Uterus (tissue), 3 donors: ENCODE measurements at regions not wholly inside any gene's neighbourhood (a gene's known extent, or its start where the extent isn't known, plus 50 kb on each side); places are given as distances from the start of the nearest gene placed in this dataset.
"Not testable (repeated sequence)": the region's sequence is repeated elsewhere in the genome, so short reads cannot be mapped to it uniquely, and the experiment has no call there.

Source experiments
- DNase-seq, 2 donors: peaks; one replicate each; pipeline ENCODE4 v3.0.0-alpha.2; 2019 to 2020
- H3K27ac ChIP-seq, 2 donors: fragments of 200-600 bp; sonication (generic); 1 replicate in 1 of 2; 2 replicates in 1 of 2; pipeline ENCODE4 v1.5.1; 2016 to 2018
- H3K27me3 ChIP-seq, 2 donors: fragments of 200-600 bp; sonication (generic); one replicate each; pipeline ENCODE4 v1.5.1; 2018 to 2019; ENCODE audit warnings: control low read depth in 1 of 2
- H3K36me3 ChIP-seq, 2 donors: fragments of 200-600 bp; sonication (generic); one replicate each; pipeline ENCODE4 v1.5.1; 2019; ENCODE audit warnings: control low read depth in 1 of 2
- H3K4me1 ChIP-seq, 2 donors: fragments of 200-600 bp; sonication (generic); one replicate each; pipeline ENCODE4 v1.5.1; 2018 to 2019; ENCODE audit warnings: control low read depth in 1 of 2
- H3K4me3 ChIP-seq, 2 donors: fragments of 200-600 bp; sonication (generic); 1 replicate in 1 of 2; 2 replicates in 1 of 2; pipeline ENCODE4 v1.5.1; 2018 to 2019; ENCODE audit warnings: mild to moderate bottlenecking in 1 of 2
- H3K9me3 ChIP-seq, 2 donors: fragments of 200-600 bp; sonication (generic); one replicate each; pipeline ENCODE4 v1.5.1; 2019; ENCODE audit warnings: control low read depth in 1 of 2
- POLR2A ChIP-seq, 2 donors: fragments of 450-650 bp; IDR thresholded peaks; one replicate each; pipeline ENCODE4 v1.6.1; 2016; ENCODE audit warnings: antibody characterized with exemption in 2 of 2, mild to moderate bottlenecking in 1 of 2, moderate library complexity in 1 of 2
- intact Hi-C: fragments of 100-400 bp; cut with DNase I; formaldehyde crosslinking; loops from one replicate; pipeline ENCODE4 v1.15.1; 2023; ENCODE audit warnings: low total_unique reads
- TF ChIP-seq, protein P1 (sequence below), 4 experiments: fragments of 200-600 bp in 2 of 4; fragments of 450-650 bp in 2 of 4; sonication (generic) in 2 of 4; IDR thresholded peaks; one replicate each; pipeline ENCODE4 v1.5.1; 2016 to 2019; ENCODE audit warnings: antibody characterized with exemption in 4 of 4, mild to moderate bottlenecking in 2 of 4, moderate library complexity in 1 of 4
- donor health status: DM: yes; HTN: yes; CAD: no.

DNA sequence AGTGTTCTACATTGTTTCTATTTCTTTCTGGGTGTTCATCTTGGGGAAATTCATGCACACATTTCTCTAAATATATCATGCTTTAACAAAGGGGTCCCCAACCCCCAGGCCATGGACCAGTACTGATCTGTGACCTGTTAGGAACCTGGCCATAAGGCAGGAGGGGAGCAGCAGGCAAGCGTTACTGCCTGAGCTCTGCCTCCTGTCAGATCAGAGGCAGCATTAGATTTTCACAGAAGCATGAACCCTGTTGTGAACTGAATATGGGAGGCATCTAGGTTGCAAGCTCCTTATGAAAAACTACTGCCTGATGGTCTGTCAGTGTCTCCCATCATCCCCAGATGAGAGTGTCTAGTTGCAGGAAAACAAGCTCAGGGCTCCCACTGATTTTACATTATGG, 270.0 kb downstream of the AGTPBP1 start:
- H3K9me3 ChIP-seq, result no peaks in the 10 kb centered on the region
- no peak for DNase-seq
- TF ChIP-seq, protein P1, sequence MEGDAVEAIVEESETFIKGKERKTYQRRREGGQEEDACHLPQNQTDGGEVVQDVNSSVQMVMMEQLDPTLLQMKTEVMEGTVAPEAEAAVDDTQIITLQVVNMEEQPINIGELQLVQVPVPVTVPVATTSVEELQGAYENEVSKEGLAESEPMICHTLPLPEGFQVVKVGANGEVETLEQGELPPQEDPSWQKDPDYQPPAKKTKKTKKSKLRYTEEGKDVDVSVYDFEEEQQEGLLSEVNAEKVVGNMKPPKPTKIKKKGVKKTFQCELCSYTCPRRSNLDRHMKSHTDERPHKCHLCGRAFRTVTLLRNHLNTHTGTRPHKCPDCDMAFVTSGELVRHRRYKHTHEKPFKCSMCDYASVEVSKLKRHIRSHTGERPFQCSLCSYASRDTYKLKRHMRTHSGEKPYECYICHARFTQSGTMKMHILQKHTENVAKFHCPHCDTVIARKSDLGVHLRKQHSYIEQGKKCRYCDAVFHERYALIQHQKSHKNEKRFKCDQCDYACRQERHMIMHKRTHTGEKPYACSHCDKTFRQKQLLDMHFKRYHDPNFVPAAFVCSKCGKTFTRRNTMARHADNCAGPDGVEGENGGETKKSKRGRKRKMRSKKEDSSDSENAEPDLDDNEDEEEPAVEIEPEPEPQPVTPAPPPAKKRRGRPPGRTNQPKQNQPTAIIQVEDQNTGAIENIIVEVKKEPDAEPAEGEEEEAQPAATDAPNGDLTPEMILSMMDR (IDR thresholded peaks at IDR 0.05), result no peak
- no peak for TF ChIP-seq POLR2A (IDR thresholded peaks at IDR 0.05)
- no peaks in the 10 kb centered on the region for H3K27me3 ChIP-seq
- no peaks in the 10 kb centered on the region for H3K4me1 ChIP-seq
- H3K36me3 ChIP-seq, result no peaks in the 10 kb centered on the region
- H3K27ac ChIP-seq, result no peak overlapping the region
- H3K4me3 ChIP-seq, result no peak overlapping the region
- intact Hi-C loops, result no loop called here

DNA sequence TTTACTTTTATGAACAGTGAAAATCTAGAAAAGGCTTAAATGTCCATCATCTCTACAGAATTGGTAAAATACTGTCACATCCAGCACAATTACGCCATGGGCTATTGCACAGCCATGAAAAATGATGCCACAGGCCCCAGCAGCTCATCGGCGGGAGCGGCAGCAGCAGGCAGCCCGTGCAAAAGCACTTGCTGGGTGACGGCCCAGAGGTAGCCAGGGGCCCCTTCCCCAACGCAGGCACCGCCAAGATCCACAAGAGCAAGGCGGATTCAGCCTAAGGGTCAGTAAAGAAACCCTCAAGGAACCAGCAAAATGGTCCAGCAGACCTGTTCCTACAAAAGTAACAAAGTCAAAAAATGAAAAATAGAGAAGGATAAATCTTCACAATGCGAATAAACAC, 272.7 kb downstream of the AGTPBP1 start:
- no peaks in the 10 kb centered on the region for H3K36me3 ChIP-seq
- TF ChIP-seq POLR2A (IDR thresholded peaks at IDR 0.05), result no peak
- TF ChIP-seq, protein P1 (IDR thresholded peaks at IDR 0.05), result no peak
- no peak for DNase-seq
- no peak overlapping the region for H3K4me3 ChIP-seq
- no peaks in the 10 kb centered on the region for H3K4me1 ChIP-seq
- H3K27ac ChIP-seq, result no peak overlapping the region
- intact Hi-C loops, result no loop called here
- H3K9me3 ChIP-seq, result no peaks in the 10 kb centered on the region
- H3K27me3 ChIP-seq, result no peaks in the 10 kb centered on the region

DNA sequence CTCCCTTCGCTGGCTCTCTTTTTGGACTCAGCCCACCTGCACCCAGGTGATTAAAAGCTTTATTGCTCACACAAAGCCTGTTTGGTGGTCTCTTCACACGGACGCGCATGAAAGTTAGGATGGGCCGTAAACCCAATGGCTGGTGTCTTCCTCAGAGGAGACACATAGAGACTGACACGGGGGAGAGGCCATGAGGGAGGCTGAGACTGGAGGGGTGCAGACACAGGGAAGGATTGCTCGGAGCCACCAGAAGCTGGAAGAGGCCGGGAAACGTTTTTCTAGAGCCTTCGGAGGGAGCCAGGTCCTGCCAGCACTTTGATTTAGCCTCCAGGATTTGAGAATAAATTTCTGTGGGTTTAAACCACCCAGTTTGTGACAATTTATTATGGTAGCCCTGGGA, 274.9 kb downstream of the AGTPBP1 start:
- H3K27me3 ChIP-seq, result no peaks in the 10 kb centered on the region
- no peak for TF ChIP-seq POLR2A (IDR thresholded peaks at IDR 0.05)
- TF ChIP-seq, protein P1 (IDR thresholded peaks at IDR 0.05), result no peak
- no peak overlapping the region for H3K4me3 ChIP-seq
- H3K9me3 ChIP-seq, result no peaks in the 10 kb centered on the region
- intact Hi-C loops, result no loop called here
- no peak overlapping the region for H3K27ac ChIP-seq
- DNase-seq, result no peak
- no peaks in the 10 kb centered on the region for H3K36me3 ChIP-seq
- H3K4me1 ChIP-seq, result no peaks in the 10 kb centered on the region

DNA sequence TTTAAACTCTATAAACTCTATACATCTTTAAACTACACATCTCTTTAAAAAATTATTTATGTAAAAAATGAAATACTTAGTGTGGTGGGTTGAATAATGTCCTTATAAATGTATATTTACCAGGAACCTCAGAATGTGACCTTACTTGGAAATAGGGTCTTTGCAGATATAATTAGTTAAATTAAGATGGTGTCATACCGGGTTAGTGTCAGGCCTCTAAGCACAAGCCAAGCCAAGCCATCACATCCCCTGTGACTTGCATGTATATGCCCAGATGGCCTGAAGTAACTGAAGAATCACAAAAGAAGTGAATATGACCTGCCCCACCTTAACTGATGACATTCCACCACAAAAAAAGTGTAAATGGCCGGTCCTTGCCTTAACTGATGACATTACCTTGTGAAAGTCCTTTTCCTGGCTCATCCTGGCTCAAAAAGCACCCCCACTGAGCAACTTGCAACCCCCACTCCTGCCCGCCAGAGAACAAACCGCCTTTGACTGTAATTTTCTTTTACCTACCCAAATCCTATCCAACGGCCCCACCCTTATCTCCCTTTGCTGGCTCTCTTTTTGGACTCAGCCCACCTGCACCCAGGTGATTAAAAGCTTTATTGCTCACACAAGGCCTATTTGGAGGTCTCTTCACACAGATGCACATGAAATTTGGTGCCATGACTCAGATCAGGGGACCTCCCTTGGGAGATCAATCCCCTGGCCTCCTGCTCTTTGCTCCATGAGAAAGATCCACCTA, 283.5 kb downstream of the AGTPBP1 start:
- intact Hi-C loops, H3K4me3 ChIP-seq, H3K4me1 ChIP-seq, DNase-seq, H3K27me3 ChIP-seq, H3K27ac ChIP-seq, H3K36me3 ChIP-seq, H3K9me3 ChIP-seq: not testable (repeated sequence)

DNA sequence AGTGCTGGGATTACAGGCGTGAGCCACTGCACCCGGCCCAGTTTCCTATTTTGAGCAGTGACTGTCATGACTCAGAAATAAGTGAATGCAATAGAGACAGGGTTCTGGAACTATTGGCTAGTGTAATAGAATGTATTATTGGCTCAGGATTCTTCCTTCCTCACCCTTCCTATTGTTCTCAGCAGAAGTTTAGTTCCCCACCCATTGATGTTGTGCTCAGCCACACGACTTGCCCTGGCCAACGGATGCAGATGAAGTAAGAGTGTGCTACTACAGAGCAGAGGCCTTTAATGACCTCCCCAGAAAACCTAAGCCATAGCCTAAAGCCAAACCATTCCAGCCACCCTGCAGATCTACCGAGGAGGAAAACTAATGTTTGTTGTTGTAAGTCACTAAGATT, 287.9 kb downstream of the AGTPBP1 start:
- intact Hi-C loops, result no loop called here
- H3K4me1 ChIP-seq, result no peaks in the 10 kb centered on the region
- no peaks in the 10 kb centered on the region for H3K9me3 ChIP-seq
- TF ChIP-seq, protein P1 (IDR thresholded peaks at IDR 0.05), result no peak
- TF ChIP-seq POLR2A (IDR thresholded peaks at IDR 0.05), result no peak
- H3K27me3 ChIP-seq, result no peaks in the 10 kb centered on the region
- H3K36me3 ChIP-seq, result no peaks in the 10 kb centered on the region
- H3K4me3 ChIP-seq, result no peak overlapping the region
- DNase-seq, result no peak
- H3K27ac ChIP-seq, result no peak overlapping the region

DNA sequence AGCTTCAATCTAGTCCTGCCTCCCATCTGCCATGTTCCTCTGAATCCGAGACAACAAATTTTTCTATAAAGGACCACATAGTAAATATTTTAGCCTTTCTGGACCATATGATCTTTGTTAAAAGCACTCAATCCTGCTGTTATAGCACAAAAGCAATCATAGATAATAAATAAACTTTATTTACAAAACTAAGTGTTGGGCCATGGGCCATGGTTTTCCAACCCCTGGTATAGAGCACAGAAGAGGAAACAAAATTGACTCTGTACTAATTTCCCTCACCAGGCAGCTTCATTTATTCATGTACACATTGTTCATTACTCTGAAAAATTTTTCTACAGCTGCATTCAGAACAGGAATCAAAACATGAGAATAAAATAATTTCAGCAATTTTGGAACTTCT, 288.9 kb downstream of the AGTPBP1 start:
- H3K36me3 ChIP-seq, result no peaks in the 10 kb centered on the region

More for the DNA sequence above, 288.9 kb downstream of the AGTPBP1 start:
- no peak for TF ChIP-seq POLR2A (IDR thresholded peaks at IDR 0.05)
- TF ChIP-seq, protein P1 (IDR thresholded peaks at IDR 0.05), result no peak
- Histone ChIP-seq H3K4me3 (no peak overlapping the region), H3K27me3 (no peaks in the 10 kb centered on the region), H3K27ac (no peak overlapping the region), H3K9me3 (no peaks in the 10 kb centered on the region), H3K4me1 (no peaks in the 10 kb centered on the region)
- intact Hi-C loops, result no loop called here
- DNase-seq, result no peak
